ENCODE measurements at regions not wholly inside any gene's neighbourhood (a gene's known extent, or its start where the extent isn't known, plus 50 kb on each side); places are given as distances from the start of the nearest gene placed in this dataset.
A peak's percentile ranks its signal among the peaks of the same experiment; 100 is the strongest.
"Not testable (repeated sequence)": the region's sequence is repeated elsewhere in the genome, so short reads cannot be mapped to it uniquely, and the experiment has no call there.

DNA sequence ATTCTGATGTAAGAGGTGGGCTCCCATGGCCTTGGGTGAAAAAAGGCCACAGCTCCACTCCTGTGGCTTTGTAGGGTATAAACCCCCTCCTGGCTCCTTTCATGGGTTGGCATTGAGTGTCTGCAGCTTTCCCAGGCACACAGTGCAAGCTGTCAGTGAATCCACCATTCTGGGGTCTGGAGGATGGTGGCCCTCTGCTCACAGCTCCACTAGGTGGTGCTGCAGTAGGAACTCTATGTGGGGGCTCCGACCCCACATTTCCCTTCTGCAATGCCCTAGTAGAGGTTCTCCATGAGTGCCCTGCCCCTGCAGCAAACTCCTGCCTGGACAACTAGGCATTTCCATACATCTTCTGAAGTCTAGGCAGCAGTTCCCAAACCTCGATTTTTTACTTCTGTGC, 92.7 kb downstream of the UNC93B1 start:
- not testable (repeated sequence) for H2BK15ac ChIP-seq (replicated peaks; ENCODE audit: low read depth); H3K56ac ChIP-seq (ENCODE audit: low read length); H3K23ac ChIP-seq (ENCODE audit: low read length); H2BK5ac ChIP-seq (ENCODE audit: low read length); H4K5ac ChIP-seq (ENCODE audit: low read length); H2AK5ac ChIP-seq (ENCODE audit: low read length); H3K27me3 ChIP-seq (ENCODE audit: insufficient read depth, low read length, poor library complexity); H3K4me3 ChIP-seq (ENCODE audit: low read length); H3K36me3 ChIP-seq (ENCODE audit: control insufficient read depth, insufficient read depth, low read length); DNase-seq; H4K8ac ChIP-seq (ENCODE audit: low read depth, low read length); H3K27ac ChIP-seq (ENCODE audit: low read depth, low read length); H3K9ac ChIP-seq (ENCODE audit: low read length); H3K79me2 ChIP-seq (ENCODE audit: control insufficient read depth, insufficient read depth, low read length); H3K4ac ChIP-seq (ENCODE audit: low read depth, low read length); H3K18ac ChIP-seq (ENCODE audit: low read length); H3K4me1 ChIP-seq (ENCODE audit: control insufficient read depth, low read depth, low read length); H3K79me1 ChIP-seq (ENCODE audit: low read length); H2BK120ac ChIP-seq (ENCODE audit: low read depth, low read length); H3K4me2 ChIP-seq (ENCODE audit: low read length)
- WGBS (ENCODE audit: extremely low coverage, insufficient coverage, low lambda C conversion rate): no CpG with 5 or more reads among the region's 2 CpGs

DNA sequence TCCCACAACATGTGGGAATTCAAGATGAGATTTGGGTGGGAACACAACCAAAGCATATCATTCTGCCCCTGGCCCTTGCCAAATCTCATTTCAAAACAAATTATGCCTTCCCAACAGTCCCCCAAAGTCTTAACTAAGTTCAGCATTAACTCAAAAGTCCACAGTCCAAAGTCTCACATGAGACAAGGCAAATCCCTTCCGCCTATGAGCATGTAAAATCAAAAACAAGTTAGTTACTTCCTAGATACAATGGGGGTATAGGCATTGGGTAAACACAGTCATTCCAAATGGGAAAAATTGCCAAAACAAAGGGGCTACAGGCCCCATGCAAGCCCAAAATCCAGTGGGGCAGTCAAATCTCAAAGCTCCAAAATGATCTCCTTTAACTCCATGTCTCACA, 93.1 kb downstream of the UNC93B1 start:
- not testable (repeated sequence) for H3K4ac ChIP-seq (ENCODE audit: low read depth, low read length); DNase-seq; H2BK120ac ChIP-seq (ENCODE audit: low read depth, low read length); H4K5ac ChIP-seq (ENCODE audit: low read length); H3K79me2 ChIP-seq (ENCODE audit: control insufficient read depth, insufficient read depth, low read length); H2AK5ac ChIP-seq (ENCODE audit: low read length); H2BK5ac ChIP-seq (ENCODE audit: low read length); H2BK15ac ChIP-seq (replicated peaks; ENCODE audit: low read depth); H3K9ac ChIP-seq (ENCODE audit: low read length); H4K8ac ChIP-seq (ENCODE audit: low read depth, low read length); H3K23ac ChIP-seq (ENCODE audit: low read length); H3K79me1 ChIP-seq (ENCODE audit: low read length); H3K27me3 ChIP-seq (ENCODE audit: insufficient read depth, low read length, poor library complexity); H3K56ac ChIP-seq (ENCODE audit: low read length); H3K36me3 ChIP-seq (ENCODE audit: control insufficient read depth, insufficient read depth, low read length); H3K4me1 ChIP-seq (ENCODE audit: control insufficient read depth, low read depth, low read length); H3K4me2 ChIP-seq (ENCODE audit: low read length); H3K27ac ChIP-seq (ENCODE audit: low read depth, low read length); H3K4me3 ChIP-seq (ENCODE audit: low read length); H3K18ac ChIP-seq (ENCODE audit: low read length)
- no CpG with 5 or more reads among the region's 1 CpG for WGBS (ENCODE audit: extremely low coverage, insufficient coverage, low lambda C conversion rate)

DNA sequence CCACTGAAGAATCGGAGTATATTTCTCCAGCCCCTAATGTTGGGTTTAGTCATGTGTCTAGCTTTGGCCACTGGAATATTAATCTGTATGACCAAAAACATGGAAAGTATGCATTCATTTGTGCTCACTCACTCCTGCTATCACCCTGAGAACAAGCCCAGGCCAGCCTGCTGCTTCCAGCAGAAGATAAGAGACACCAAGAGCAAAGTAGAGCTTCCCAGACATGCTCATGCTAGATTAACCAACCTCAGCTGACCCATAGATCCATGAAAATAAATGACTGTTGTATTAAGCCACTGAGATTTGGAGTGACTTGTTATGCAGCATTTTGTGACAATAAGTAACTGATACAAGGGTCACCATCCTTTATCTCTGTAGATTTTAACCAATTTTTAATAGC, 96.9 kb downstream of the UNC93B1 start:
- not testable (repeated sequence) for H3K27me3 ChIP-seq (ENCODE audit: insufficient read depth, low read length, poor library complexity); H2BK5ac ChIP-seq (ENCODE audit: low read length); H3K4me1 ChIP-seq (ENCODE audit: control insufficient read depth, low read depth, low read length); H2BK15ac ChIP-seq (replicated peaks; ENCODE audit: low read depth); H2AK5ac ChIP-seq (ENCODE audit: low read length); H4K8ac ChIP-seq (ENCODE audit: low read depth, low read length); H3K4me3 ChIP-seq (ENCODE audit: low read length); H3K4ac ChIP-seq (ENCODE audit: low read depth, low read length); H3K36me3 ChIP-seq (ENCODE audit: control insufficient read depth, insufficient read depth, low read length); H3K18ac ChIP-seq (ENCODE audit: low read length); H3K4me2 ChIP-seq (ENCODE audit: low read length); H3K23ac ChIP-seq (ENCODE audit: low read length); H3K56ac ChIP-seq (ENCODE audit: low read length); H2BK120ac ChIP-seq (ENCODE audit: low read depth, low read length); H3K79me2 ChIP-seq (ENCODE audit: control insufficient read depth, insufficient read depth, low read length); H3K79me1 ChIP-seq (ENCODE audit: low read length); H3K9ac ChIP-seq (ENCODE audit: low read length); H4K5ac ChIP-seq (ENCODE audit: low read length); H3K27ac ChIP-seq (ENCODE audit: low read depth, low read length); DNase-seq
- no CpG with 5 or more reads among the region's 1 CpG for WGBS (ENCODE audit: extremely low coverage, insufficient coverage, low lambda C conversion rate)

DNA sequence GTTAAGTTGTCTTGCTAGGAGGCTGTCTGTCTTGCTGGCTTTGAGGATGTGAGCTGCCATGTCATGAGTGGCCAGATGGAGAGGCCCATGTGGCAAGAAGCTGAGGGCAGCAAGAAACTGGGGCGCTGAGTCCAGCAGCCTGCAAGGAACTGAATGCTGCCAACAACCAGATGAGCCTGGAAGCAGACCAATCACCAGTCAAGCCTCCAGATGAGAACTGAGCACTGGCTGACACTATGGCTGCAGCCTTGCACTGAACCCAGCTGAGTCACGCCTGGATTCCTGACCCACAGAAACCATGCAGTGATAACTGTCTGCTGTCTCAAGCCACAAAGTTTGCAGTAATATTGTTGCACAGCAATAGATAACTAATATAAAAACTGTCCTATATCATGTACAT, 104.4 kb downstream of the UNC93B1 start:
- not testable (repeated sequence) for H3K18ac ChIP-seq (ENCODE audit: low read length); DNase-seq; H3K36me3 ChIP-seq (ENCODE audit: control insufficient read depth, insufficient read depth, low read length); H3K4me1 ChIP-seq (ENCODE audit: control insufficient read depth, low read depth, low read length); H2BK5ac ChIP-seq (ENCODE audit: low read length); H2BK15ac ChIP-seq (replicated peaks; ENCODE audit: low read depth); H3K79me1 ChIP-seq (ENCODE audit: low read length); H3K27ac ChIP-seq (ENCODE audit: low read depth, low read length); H2BK120ac ChIP-seq (ENCODE audit: low read depth, low read length); H2AK5ac ChIP-seq (ENCODE audit: low read length); H3K27me3 ChIP-seq (ENCODE audit: insufficient read depth, low read length, poor library complexity); H3K23ac ChIP-seq (ENCODE audit: low read length); H3K4me2 ChIP-seq (ENCODE audit: low read length); H3K79me2 ChIP-seq (ENCODE audit: control insufficient read depth, insufficient read depth, low read length); H3K9ac ChIP-seq (ENCODE audit: low read length); H3K4me3 ChIP-seq (ENCODE audit: low read length); H4K5ac ChIP-seq (ENCODE audit: low read length); H3K56ac ChIP-seq (ENCODE audit: low read length); H3K4ac ChIP-seq (ENCODE audit: low read depth, low read length)
- no CpG with 5 or more reads among the region's 2 CpGs for WGBS (ENCODE audit: extremely low coverage, insufficient coverage, low lambda C conversion rate)
- H4K8ac ChIP-seq (ENCODE audit: low read depth, low read length): peak overlapping the region; percentile 28

DNA sequence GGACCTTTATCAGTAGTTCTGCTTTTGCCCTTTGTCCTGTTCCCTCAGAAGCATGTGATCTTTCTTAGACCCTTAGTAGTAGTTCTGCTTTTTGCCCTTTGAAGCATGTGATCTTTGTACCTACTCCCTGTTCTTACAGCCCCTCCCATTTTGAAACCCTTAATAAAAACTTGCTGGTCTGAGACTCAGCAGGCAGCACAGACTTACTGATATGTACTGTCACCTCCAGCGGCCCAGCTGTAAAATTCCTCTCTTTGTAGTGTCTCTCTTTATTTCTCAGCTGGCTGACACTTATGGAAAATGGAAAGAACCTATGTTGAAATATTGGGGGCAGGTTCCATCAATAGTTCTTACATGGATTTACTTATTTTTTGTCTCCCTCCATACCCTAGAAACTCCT, 110.4 kb downstream of the UNC93B1 start:
- H2BK15ac ChIP-seq (replicated peaks; ENCODE audit: low read depth); H3K27me3 ChIP-seq (ENCODE audit: insufficient read depth, low read length, poor library complexity); H2BK120ac ChIP-seq (ENCODE audit: low read depth, low read length); H3K56ac ChIP-seq (ENCODE audit: low read length); H3K18ac ChIP-seq (ENCODE audit: low read length); H3K23ac ChIP-seq (ENCODE audit: low read length); H4K8ac ChIP-seq (ENCODE audit: low read depth, low read length); H4K5ac ChIP-seq (ENCODE audit: low read length); H3K36me3 ChIP-seq (ENCODE audit: control insufficient read depth, insufficient read depth, low read length); H3K79me2 ChIP-seq (ENCODE audit: control insufficient read depth, insufficient read depth, low read length); H3K4me2 ChIP-seq (ENCODE audit: low read length); H3K4me1 ChIP-seq (ENCODE audit: control insufficient read depth, low read depth, low read length); H3K79me1 ChIP-seq (ENCODE audit: low read length); H3K9ac ChIP-seq (ENCODE audit: low read length); H3K4ac ChIP-seq (ENCODE audit: low read depth, low read length); H3K27ac ChIP-seq (ENCODE audit: low read depth, low read length); H2AK5ac ChIP-seq (ENCODE audit: low read length); DNase-seq; H2BK5ac ChIP-seq (ENCODE audit: low read length); H3K4me3 ChIP-seq (ENCODE audit: low read length): not testable (repeated sequence)
- WGBS (ENCODE audit: extremely low coverage, insufficient coverage, low lambda C conversion rate): no CpG with 5 or more reads among the region's 1 CpG

DNA sequence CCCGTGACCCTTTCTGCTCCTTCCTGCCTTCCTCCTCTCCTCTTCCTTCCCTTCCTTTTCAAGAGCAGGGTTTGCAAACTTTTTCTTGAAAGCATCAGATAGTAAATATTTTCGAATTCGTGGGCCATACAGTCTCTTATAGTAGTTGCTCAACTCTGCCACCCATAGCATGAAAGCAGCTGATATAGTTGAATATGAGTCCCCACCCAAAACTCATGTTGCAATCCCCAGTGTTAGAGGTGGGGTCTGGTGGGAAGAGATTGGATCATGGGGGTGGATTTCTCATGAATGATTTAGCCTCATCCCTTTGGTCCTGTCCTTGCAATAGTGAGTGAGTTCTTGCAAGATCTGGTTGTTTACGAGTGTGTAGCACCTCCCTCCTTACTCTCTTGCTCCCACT, 114.3 kb downstream of the UNC93B1 start:
- not testable (repeated sequence) for H3K4me1 ChIP-seq (ENCODE audit: control insufficient read depth, low read depth, low read length); H3K18ac ChIP-seq (ENCODE audit: low read length); H3K4ac ChIP-seq (ENCODE audit: low read depth, low read length); H3K27me3 ChIP-seq (ENCODE audit: insufficient read depth, low read length, poor library complexity); H3K4me2 ChIP-seq (ENCODE audit: low read length); H3K56ac ChIP-seq (ENCODE audit: low read length); H2AK5ac ChIP-seq (ENCODE audit: low read length); H3K4me3 ChIP-seq (ENCODE audit: low read length); H3K36me3 ChIP-seq (ENCODE audit: control insufficient read depth, insufficient read depth, low read length); H4K5ac ChIP-seq (ENCODE audit: low read length); DNase-seq; H3K9ac ChIP-seq (ENCODE audit: low read length); H3K79me1 ChIP-seq (ENCODE audit: low read length); H2BK120ac ChIP-seq (ENCODE audit: low read depth, low read length); H2BK5ac ChIP-seq (ENCODE audit: low read length); H4K8ac ChIP-seq (ENCODE audit: low read depth, low read length); H3K23ac ChIP-seq (ENCODE audit: low read length); H3K79me2 ChIP-seq (ENCODE audit: control insufficient read depth, insufficient read depth, low read length); H2BK15ac ChIP-seq (replicated peaks; ENCODE audit: low read depth)
- peak overlapping the region; percentile 37 for H3K27ac ChIP-seq (ENCODE audit: low read depth, low read length)
- WGBS (ENCODE audit: extremely low coverage, insufficient coverage, low lambda C conversion rate): no CpG with 5 or more reads among the region's 4 CpGs
